OCI-LY1 (cell line): ENCODE measurements at regions not wholly inside any gene's neighbourhood (a gene's known extent, or its start where the extent isn't known, plus 50 kb on each side); places are given as distances from the start of the nearest gene placed in this dataset.

Experiments used
- CTCF ChIP-seq: fragments of 200-600 bp; sonication (generic), shearing (Covaris generic); IDR thresholded peaks from 2 replicates; pipeline ENCODE4 v1.5.1; 2017; ENCODE audit warnings: mild to moderate bottlenecking, antibody characterized with exemption, low read length, moderate library complexity, mixed read lengths
- EZH2 ChIP-seq: fragments of 200-600 bp; sonication (generic), shearing (Covaris generic); IDR thresholded peaks from 2 replicates; pipeline ENCODE4 v1.8.0; 2017; ENCODE audit warnings: borderline replicate concordance, mixed run types, mild to moderate bottlenecking, antibody characterized with exemption, low read length, moderate library complexity, mixed read lengths

- TF ChIP-seq EZH2 (no peak), CTCF (no peak)
These were observed 193.8 kb downstream of the C9orf50 start for GRCh38 chr9:129427149-129427548.
